SK-N-SH (cell line): ENCODE measurements at regions not wholly inside any gene's neighbourhood (a gene's known extent, or its start where the extent isn't known, plus 50 kb on each side); places are given as distances from the start of the nearest gene placed in this dataset.

Source experiments
- CTCF ChIA-PET: fragments of 300-600, 350-600 bp; formaldehyde crosslinking; extraction: SDS; loops from one replicate; lab custom pipeline; 2021; lab: Yijun Ruan, JAX
- POLR2A ChIA-PET: fragments of 350-600 bp; sonication (Branson Sonifier 250); formaldehyde crosslinking; extraction: SDS; loops from one replicate; lab custom pipeline; 2020; ENCODE audit warnings: antibody characterized with exemption, inconsistent platforms; lab: Yijun Ruan, JAX
- DNase-seq: peaks from one replicate; pipeline ENCODE4 v3.0.0; 2012
- H2AFZ ChIP-seq: fragments of 200-600 bp; sonication (generic); 2 replicates; pipeline ENCODE4 v1.8.1; 2016; ENCODE audit warnings: antibody characterized with exemption, mild to moderate bottlenecking, low read depth
- H3F3A ChIP-seq: fragments of 200-600 bp; sonication (generic); replicated peaks from 2 replicates; pipeline ENCODE3; 2016; ENCODE audit warnings: antibody characterized with exemption, mild to moderate bottlenecking; ENCODE audit not compliant: insufficient read depth
- H3K27ac ChIP-seq, 2 experiments: fragments of 200-500 bp in 1 of 2; fragments of 200-600 bp in 1 of 2; sonication (Bioruptor generic) in 1 of 2; sonication (generic), shearing (Covaris generic) in 1 of 2; 2 replicates each; pipeline versions ENCODE4 v1.5.1 to v1.6.1; 2014 to 2016; ENCODE audit warnings: low read depth in 2 of 2, inconsistent platforms in 1 of 2, low read length in 1 of 2, mild to moderate bottlenecking in 1 of 2, mixed read lengths in 1 of 2
- H3K27me3 ChIP-seq: fragments of 200-600 bp; sonication (generic), shearing (Covaris generic); 2 replicates; pipeline ENCODE4 v1.6.1; 2016; ENCODE audit warnings: mixed run types; ENCODE audit not compliant: insufficient read depth
- H3K36me3 ChIP-seq, 2 experiments: fragments of 200-500 bp in 1 of 2; fragments of 200-600 bp in 1 of 2; sonication (Bioruptor generic) in 1 of 2; sonication (generic) in 1 of 2; replicated peaks in 1 of 2; 2 replicates each; pipeline versions ENCODE3 to v1.5.1; 2014 to 2016; ENCODE audit warnings: low read length in 1 of 2, mild to moderate bottlenecking in 1 of 2; ENCODE audit not compliant: insufficient read depth in 2 of 2, control insufficient read depth in 1 of 2
- H3K4me1 ChIP-seq, 2 experiments: fragments of 200-500 bp in 1 of 2; fragments of 200-600 bp in 1 of 2; sonication (Bioruptor generic) in 1 of 2; sonication (generic), shearing (Covaris generic) in 1 of 2; 2 replicates each; pipeline versions ENCODE4 v1.5.1 to v1.6.1; 2014 to 2016; ENCODE audit warnings: low read depth in 1 of 2, low read length in 1 of 2, mixed run types in 1 of 2; ENCODE audit not compliant: insufficient read depth in 2 of 2, control insufficient read depth in 1 of 2
- H3K4me2 ChIP-seq: fragments of 200-600 bp; sonication (generic), shearing (Covaris generic); 2 replicates; pipeline ENCODE4 v1.6.1; 2017; ENCODE audit warnings: mixed run types
- H3K4me3 ChIP-seq, 2 experiments: fragments of 200-500 bp in 1 of 2; fragments of 200-600 bp in 1 of 2; sonication (Bioruptor generic) in 1 of 2; sonication (generic), shearing (Covaris generic) in 1 of 2; 2 replicates each; pipeline versions ENCODE4 v1.5.1 to v1.8.1; 2014 to 2016; ENCODE audit warnings: low read depth in 2 of 2, inconsistent platforms in 1 of 2, low read length in 1 of 2, mild to moderate bottlenecking in 1 of 2, mixed read lengths in 1 of 2, moderate library complexity in 1 of 2
- H3K79me2 ChIP-seq: fragments of 200-600 bp; sonication (generic); 2 replicates; pipeline ENCODE4 v1.8.1; 2017; ENCODE audit warnings: mild to moderate bottlenecking; ENCODE audit not compliant: insufficient read depth
- H3K9ac ChIP-seq: fragments of 200-600 bp; sonication (generic); 2 replicates; pipeline ENCODE4 v1.6.1; 2017; ENCODE audit warnings: mixed run types
- H3K9me2 ChIP-seq: fragments of 200-600 bp; sonication (generic); 2 replicates; pipeline ENCODE4 v1.6.1; 2017; ENCODE audit warnings: mixed run types
- H3K9me3 ChIP-seq: fragments of 200-600 bp; sonication (generic); 2 replicates; pipeline ENCODE4 v1.6.1; 2017; ENCODE audit warnings: mixed run types, mild to moderate bottlenecking, moderate library complexity
- H4K20me1 ChIP-seq: fragments of 200-600 bp; sonication (generic); 2 replicates; pipeline ENCODE4 v1.6.1; 2017; ENCODE audit warnings: mild to moderate bottlenecking, mixed run types; ENCODE audit not compliant: insufficient read depth
- ELF1 ChIP-seq: IDR thresholded peaks from 2 replicates; pipeline ENCODE4 v1.4.0; 2012
- POLR2AphosphoS5 ChIP-seq: IDR thresholded peaks from 2 replicates; pipeline ENCODE4 v1.6.1; 2012; ENCODE audit warnings: low read depth, low read length
- RAD21 ChIP-seq: IDR thresholded peaks from 2 replicates; pipeline ENCODE4 v1.6.1; 2012; ENCODE audit warnings: mild to moderate bottlenecking, low read length
- TAF1 ChIP-seq: IDR thresholded peaks from 2 replicates; pipeline ENCODE4 v1.6.1; 2012; ENCODE audit warnings: low read depth, mild to moderate bottlenecking, low read length, moderate library complexity, borderline replicate concordance
- TCF12 ChIP-seq: IDR thresholded peaks from 2 replicates; pipeline ENCODE4 v1.4.0; 2012
- YY1 ChIP-seq: IDR thresholded peaks from 2 replicates; pipeline ENCODE4 v1.4.0; 2012; ENCODE audit warnings: low read depth, mild to moderate bottlenecking
- WGBS: methylation state at CpG from one replicate; pipeline ENCODE4 v1.1.6; 2017; ENCODE audit warnings: low lambda C conversion rate; 5-methylcytosine and 5-hydroxymethylcytosine counted together
- TF ChIP-seq, protein P1 (sequence below): IDR thresholded peaks from 2 replicates; pipeline ENCODE4 v1.4.0; 2012; ENCODE audit warnings: low read depth
- TF ChIP-seq, protein P2 (sequence below): fragments of 200-600 bp; sonication (generic); IDR thresholded peaks from 2 replicates; pipeline ENCODE4 v1.6.1; 2017; ENCODE audit warnings: antibody characterized with exemption, mild to moderate bottlenecking, moderate library complexity
- TF ChIP-seq, protein P3 (sequence below): IDR thresholded peaks from 2 replicates; pipeline ENCODE4; 2012
- TF ChIP-seq, protein P4 (sequence below): IDR thresholded peaks from 2 replicates; pipeline ENCODE4 v1.6.1; 2012; ENCODE audit warnings: mild to moderate bottlenecking, low read depth, low read length, moderate library complexity

DNA sequence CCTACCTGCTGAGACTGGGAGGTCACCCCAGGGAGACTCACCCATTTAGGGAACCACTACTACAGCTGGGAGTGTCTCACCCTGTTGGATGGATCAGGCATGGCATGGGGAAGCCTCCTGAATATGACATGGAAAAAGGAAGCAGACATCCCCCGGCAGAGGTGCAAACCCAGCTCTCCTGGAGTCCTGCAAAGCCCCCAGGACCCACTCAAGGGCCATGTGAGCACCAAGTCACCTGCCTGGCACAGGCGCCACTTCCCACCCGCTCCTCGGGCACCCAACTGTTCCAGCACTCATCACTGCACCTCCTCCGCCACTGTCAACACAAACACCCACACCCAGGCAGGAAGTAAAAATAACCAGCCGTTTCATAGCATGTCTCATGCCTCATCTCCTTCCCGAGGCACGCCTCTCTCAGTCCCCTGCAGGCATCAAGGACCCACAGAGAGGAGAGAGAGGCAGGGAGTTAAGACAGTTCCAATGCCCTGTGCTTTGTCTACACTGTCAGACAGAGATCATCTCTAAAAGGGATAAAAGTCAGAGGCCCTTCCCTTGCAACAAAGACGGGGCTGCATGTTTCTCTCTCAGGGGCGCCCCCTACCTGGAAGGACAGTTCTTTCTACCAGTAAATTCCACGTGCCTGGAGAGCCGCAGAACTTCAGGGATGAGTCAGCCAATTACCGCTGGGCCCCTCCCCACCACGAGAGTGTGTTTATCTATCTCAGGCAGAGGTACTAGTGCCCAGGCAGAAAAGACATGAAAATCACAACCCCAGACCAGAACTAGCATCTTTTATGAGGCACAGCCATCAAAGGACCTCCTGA, 150.1 kb upstream of the SOD1 start:
- Histone ChIP-seq H3K9ac (no peak overlapping the region), H3K9me3 (no peaks in the 10 kb centered on the region)
- TF ChIP-seq, protein P1, sequence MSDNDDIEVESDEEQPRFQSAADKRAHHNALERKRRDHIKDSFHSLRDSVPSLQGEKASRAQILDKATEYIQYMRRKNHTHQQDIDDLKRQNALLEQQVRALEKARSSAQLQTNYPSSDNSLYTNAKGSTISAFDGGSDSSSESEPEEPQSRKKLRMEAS, result no peak
- TF ChIP-seq, protein P2, sequence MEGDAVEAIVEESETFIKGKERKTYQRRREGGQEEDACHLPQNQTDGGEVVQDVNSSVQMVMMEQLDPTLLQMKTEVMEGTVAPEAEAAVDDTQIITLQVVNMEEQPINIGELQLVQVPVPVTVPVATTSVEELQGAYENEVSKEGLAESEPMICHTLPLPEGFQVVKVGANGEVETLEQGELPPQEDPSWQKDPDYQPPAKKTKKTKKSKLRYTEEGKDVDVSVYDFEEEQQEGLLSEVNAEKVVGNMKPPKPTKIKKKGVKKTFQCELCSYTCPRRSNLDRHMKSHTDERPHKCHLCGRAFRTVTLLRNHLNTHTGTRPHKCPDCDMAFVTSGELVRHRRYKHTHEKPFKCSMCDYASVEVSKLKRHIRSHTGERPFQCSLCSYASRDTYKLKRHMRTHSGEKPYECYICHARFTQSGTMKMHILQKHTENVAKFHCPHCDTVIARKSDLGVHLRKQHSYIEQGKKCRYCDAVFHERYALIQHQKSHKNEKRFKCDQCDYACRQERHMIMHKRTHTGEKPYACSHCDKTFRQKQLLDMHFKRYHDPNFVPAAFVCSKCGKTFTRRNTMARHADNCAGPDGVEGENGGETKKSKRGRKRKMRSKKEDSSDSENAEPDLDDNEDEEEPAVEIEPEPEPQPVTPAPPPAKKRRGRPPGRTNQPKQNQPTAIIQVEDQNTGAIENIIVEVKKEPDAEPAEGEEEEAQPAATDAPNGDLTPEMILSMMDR, result peak; percentile 23; the same call in 1 of the 2 replicates
- TF ChIP-seq, protein P3, sequence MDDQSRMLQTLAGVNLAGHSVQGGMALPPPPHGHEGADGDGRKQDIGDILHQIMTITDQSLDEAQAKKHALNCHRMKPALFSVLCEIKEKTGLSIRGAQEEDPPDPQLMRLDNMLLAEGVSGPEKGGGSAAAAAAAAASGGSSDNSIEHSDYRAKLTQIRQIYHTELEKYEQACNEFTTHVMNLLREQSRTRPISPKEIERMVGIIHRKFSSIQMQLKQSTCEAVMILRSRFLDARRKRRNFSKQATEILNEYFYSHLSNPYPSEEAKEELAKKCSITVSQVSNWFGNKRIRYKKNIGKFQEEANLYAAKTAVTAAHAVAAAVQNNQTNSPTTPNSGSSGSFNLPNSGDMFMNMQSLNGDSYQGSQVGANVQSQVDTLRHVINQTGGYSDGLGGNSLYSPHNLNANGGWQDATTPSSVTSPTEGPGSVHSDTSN, result no peak
- TF ChIP-seq, protein P4, sequence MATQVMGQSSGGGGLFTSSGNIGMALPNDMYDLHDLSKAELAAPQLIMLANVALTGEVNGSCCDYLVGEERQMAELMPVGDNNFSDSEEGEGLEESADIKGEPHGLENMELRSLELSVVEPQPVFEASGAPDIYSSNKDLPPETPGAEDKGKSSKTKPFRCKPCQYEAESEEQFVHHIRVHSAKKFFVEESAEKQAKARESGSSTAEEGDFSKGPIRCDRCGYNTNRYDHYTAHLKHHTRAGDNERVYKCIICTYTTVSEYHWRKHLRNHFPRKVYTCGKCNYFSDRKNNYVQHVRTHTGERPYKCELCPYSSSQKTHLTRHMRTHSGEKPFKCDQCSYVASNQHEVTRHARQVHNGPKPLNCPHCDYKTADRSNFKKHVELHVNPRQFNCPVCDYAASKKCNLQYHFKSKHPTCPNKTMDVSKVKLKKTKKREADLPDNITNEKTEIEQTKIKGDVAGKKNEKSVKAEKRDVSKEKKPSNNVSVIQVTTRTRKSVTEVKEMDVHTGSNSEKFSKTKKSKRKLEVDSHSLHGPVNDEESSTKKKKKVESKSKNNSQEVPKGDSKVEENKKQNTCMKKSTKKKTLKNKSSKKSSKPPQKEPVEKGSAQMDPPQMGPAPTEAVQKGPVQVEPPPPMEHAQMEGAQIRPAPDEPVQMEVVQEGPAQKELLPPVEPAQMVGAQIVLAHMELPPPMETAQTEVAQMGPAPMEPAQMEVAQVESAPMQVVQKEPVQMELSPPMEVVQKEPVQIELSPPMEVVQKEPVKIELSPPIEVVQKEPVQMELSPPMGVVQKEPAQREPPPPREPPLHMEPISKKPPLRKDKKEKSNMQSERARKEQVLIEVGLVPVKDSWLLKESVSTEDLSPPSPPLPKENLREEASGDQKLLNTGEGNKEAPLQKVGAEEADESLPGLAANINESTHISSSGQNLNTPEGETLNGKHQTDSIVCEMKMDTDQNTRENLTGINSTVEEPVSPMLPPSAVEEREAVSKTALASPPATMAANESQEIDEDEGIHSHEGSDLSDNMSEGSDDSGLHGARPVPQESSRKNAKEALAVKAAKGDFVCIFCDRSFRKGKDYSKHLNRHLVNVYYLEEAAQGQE, result no peak
- TF ChIP-seq POLR2AphosphoS5, result no peak
- no peak for TF ChIP-seq TCF12
- TF ChIP-seq YY1, result no peak
- TF ChIP-seq ELF1, result no peak
- TF ChIP-seq, all 33 proteins: peak for 1
- WGBS, result 63% methylated on average over 9 of the region's 14 CpGs
- H3K9me2 ChIP-seq, result no peaks in the 10 kb centered on the region
- POLR2A ChIA-PET, result no interaction called here
- H3K27me3 ChIP-seq, result no peaks in the 10 kb centered on the region
- peaks cover 0 to 2% of the 10 kb centered on the region in 2 experiments; a peak in 1 of 4 replicates for H3K4me1 ChIP-seq
- H2AFZ ChIP-seq, result no peak overlapping the region
- CTCF ChIA-PET, result interaction anchor here (0.9 kb wide), 1 partner anchor 71 kb away, joined by 3 read pairs; no protein-coding TSS in a partner anchor
- H3K4me3 ChIP-seq, result no peak overlapping the region; a peak in 1 of 4 replicates
- no peaks in the 10 kb centered on the region for H3F3A ChIP-seq
- DNase-seq, result no peak
- no peak overlapping the region for H3K27ac ChIP-seq
- H3K4me2 ChIP-seq, result no peak overlapping the region
- no peaks in the 10 kb centered on the region for H4K20me1 ChIP-seq
- H3K79me2 ChIP-seq, result no peaks in the 10 kb centered on the region
- H3K36me3 ChIP-seq, result no peaks in the 10 kb centered on the region

DNA sequence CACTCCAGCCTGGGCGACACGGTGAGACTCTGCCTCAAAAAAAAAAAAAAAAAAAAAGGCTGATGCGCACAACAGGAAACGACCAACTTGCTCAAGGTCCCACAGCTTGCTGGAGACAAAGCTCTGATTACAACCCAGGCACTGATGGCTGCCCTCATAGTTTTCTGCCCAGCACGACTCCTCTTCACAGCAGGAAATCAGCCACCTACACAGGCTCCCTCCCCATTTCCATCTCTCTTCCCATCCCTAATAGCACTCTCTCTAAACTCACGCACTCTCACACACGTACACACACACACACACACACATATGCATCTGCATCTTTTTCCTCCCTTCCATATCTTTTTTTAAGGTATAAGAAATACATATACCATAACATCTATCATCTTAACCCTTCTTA, 153.5 kb upstream of the SOD1 start:
- H3F3A ChIP-seq, result no peaks in the 10 kb centered on the region
- CTCF ChIA-PET, result interaction anchor here (1.2 kb wide), 1 partner anchor 75 kb away, joined by 6 read pairs; no protein-coding TSS in a partner anchor
- no peak for DNase-seq

More for the DNA sequence above, 153.5 kb upstream of the SOD1 start:
- H4K20me1 ChIP-seq, result no peaks in the 10 kb centered on the region
- no peak overlapping the region for H3K27ac ChIP-seq
- H3K9me2 ChIP-seq, result no peaks in the 10 kb centered on the region
- POLR2A ChIA-PET, result no interaction called here
- no peaks in the 10 kb centered on the region for H3K36me3 ChIP-seq
- H3K4me1 ChIP-seq, result no peaks in the 10 kb centered on the region
- H3K4me3 ChIP-seq, result no peak overlapping the region
- TF ChIP-seq TAF1 (no peak), RAD21 (no peak)
- TF ChIP-seq, all 33 proteins: peak for 0
- Histone ChIP-seq H3K4me2 (no peak overlapping the region), H3K9ac (no peak overlapping the region), H3K79me2 (no peaks in the 10 kb centered on the region), H3K9me3 (no peaks in the 10 kb centered on the region), H2AFZ (no peak overlapping the region), H3K27me3 (no peaks in the 10 kb centered on the region)
- WGBS, result 74% methylated on average over 7 of the region's 7 CpGs
